Cardiac muscle cell (in vitro differentiated cells and primary cell): ENCODE measurements at regions not wholly inside any gene's neighbourhood (a gene's known extent, or its start where the extent isn't known, plus 50 kb on each side); places are given as distances from the start of the nearest gene placed in this dataset.

ENCODE experiments used
- DNase-seq, 2 donors: peaks; one replicate each; pipeline versions ENCODE4 v3.0.0 to v3.0.0-alpha.2; 2010 to 2017; ENCODE audit warnings: low read depth in 1 of 2, low spot score in 1 of 2
- H3K27ac ChIP-seq: fragments of 200-600 bp; sonication (generic); 2 replicates; pipeline ENCODE4 v1.5.1; 2016
- H3K27me3 ChIP-seq: fragments of 200-600 bp; sonication (generic); 2 replicates; pipeline ENCODE4 v1.6.0; 2016; ENCODE audit warnings: control low read depth
- H3K36me3 ChIP-seq: fragments of 200-600 bp; sonication (generic); 2 replicates; pipeline ENCODE4 v1.5.1; 2016; ENCODE audit warnings: control low read depth
- H3K4me1 ChIP-seq: fragments of 200-600 bp; sonication (generic); 2 replicates; pipeline ENCODE4 v1.8.1; 2017; ENCODE audit warnings: low read depth, mild to moderate bottlenecking, mixed run types
- H3K4me3 ChIP-seq: fragments of 200-600 bp; sonication (generic); 2 replicates; pipeline ENCODE4 v1.5.1; 2016; ENCODE audit warnings: mild to moderate bottlenecking
- H3K9me3 ChIP-seq: fragments of 200-600 bp; sonication (generic); 2 replicates; pipeline ENCODE4 v1.5.1; 2017; ENCODE audit warnings: low read depth, mild to moderate bottlenecking, control low read depth
- TF ChIP-seq, protein P1 (sequence below): IDR thresholded peaks from 2 replicates; pipeline ENCODE4 v1.5.1; 2012; ENCODE audit warnings: low read depth, mild to moderate bottlenecking, low read length

- Histone ChIP-seq H3K36me3 (no peaks in the 10 kb centered on the region), H3K4me1 (no peaks in the 10 kb centered on the region), H3K9me3 (no peaks in the 10 kb centered on the region), H3K4me3 (no peak overlapping the region), H3K27ac (no peak overlapping the region), H3K27me3 (no peaks in the 10 kb centered on the region)
- no peak for DNase-seq
- TF ChIP-seq, protein P1, sequence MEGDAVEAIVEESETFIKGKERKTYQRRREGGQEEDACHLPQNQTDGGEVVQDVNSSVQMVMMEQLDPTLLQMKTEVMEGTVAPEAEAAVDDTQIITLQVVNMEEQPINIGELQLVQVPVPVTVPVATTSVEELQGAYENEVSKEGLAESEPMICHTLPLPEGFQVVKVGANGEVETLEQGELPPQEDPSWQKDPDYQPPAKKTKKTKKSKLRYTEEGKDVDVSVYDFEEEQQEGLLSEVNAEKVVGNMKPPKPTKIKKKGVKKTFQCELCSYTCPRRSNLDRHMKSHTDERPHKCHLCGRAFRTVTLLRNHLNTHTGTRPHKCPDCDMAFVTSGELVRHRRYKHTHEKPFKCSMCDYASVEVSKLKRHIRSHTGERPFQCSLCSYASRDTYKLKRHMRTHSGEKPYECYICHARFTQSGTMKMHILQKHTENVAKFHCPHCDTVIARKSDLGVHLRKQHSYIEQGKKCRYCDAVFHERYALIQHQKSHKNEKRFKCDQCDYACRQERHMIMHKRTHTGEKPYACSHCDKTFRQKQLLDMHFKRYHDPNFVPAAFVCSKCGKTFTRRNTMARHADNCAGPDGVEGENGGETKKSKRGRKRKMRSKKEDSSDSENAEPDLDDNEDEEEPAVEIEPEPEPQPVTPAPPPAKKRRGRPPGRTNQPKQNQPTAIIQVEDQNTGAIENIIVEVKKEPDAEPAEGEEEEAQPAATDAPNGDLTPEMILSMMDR: no peak
Observed at GRCh38 chr4:151841107-151841506, 80.3 kb upstream of the GATB start.

DNA sequence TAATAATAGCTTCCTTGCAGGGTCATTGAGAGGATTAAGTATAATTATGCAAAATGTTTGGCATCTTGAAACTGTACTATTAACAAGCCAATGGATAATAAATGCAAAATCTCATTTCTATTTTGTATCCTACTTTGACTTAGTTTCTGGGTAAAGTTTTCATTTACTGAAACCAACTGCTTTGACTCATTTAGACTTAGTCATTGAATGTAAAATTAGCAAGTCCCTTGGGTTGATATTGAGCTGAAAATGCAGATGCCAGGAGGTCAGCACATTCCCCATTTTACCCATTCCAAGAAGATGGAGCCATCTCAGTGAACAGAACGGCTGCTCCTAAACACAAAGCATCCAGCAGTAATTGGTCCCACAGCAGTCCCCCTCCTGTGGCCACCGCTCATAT lies 74.7 kb upstream of the GATB start:
- TF ChIP-seq, protein P1: no peak
- Histone ChIP-seq H3K9me3 (no peaks in the 10 kb centered on the region), H3K27me3 (no peaks in the 10 kb centered on the region), H3K4me3 (no peak overlapping the region), H3K36me3 (no peaks in the 10 kb centered on the region), H3K27ac (no peak overlapping the region), H3K4me1 (no peaks in the 10 kb centered on the region)
- no peak for DNase-seq

- H3K36me3 ChIP-seq: no peaks in the 10 kb centered on the region
- no peaks in the 10 kb centered on the region for H3K27me3 ChIP-seq
- H3K27ac ChIP-seq: no peak overlapping the region
- H3K9me3 ChIP-seq: no peaks in the 10 kb centered on the region
- TF ChIP-seq, protein P1: no peak
- H3K4me3 ChIP-seq: no peak overlapping the region
- DNase-seq: no peak
- no peaks in the 10 kb centered on the region for H3K4me1 ChIP-seq
Observed at GRCh38 chr4:151833174-151833573, 72.4 kb upstream of the GATB start.

GRCh38 chr4:151831526-151831925 lies 70.7 kb upstream of the GATB start:
- DNase-seq: no peak
- H3K27me3 ChIP-seq: no peaks in the 10 kb centered on the region
- no peaks in the 10 kb centered on the region for H3K4me1 ChIP-seq
- no peaks in the 10 kb centered on the region for H3K36me3 ChIP-seq
- TF ChIP-seq, protein P1: no peak
- H3K4me3 ChIP-seq: no peak overlapping the region
- H3K27ac ChIP-seq: no peak overlapping the region
- no peaks in the 10 kb centered on the region for H3K9me3 ChIP-seq

DNA sequence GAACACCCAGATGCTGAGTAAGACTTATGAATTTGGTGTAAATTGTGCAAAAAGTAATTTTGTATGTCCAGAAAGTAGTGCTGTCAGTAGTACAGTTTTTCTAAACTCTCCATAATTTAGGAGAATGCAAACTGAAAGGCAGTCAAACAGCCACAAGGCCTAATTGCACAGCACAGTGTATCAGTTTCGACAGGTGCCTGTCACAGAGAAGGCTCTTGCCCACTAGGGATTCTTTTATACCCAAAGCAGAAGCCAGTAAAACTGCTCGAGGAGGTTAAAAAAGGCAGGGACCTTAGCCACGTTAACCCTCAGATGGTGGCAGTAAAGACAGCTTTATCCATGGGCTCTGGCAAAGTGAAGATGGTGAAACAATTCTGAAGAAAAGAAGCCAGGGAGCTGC lies 69.4 kb upstream of the GATB start:
- TF ChIP-seq, protein P1: no peak
- Histone ChIP-seq H3K27ac (no peak overlapping the region), H3K27me3 (no peaks in the 10 kb centered on the region), H3K4me3 (no peak overlapping the region), H3K36me3 (no peaks in the 10 kb centered on the region), H3K4me1 (no peaks in the 10 kb centered on the region), H3K9me3 (no peaks in the 10 kb centered on the region)
- DNase-seq: no peak

DNA sequence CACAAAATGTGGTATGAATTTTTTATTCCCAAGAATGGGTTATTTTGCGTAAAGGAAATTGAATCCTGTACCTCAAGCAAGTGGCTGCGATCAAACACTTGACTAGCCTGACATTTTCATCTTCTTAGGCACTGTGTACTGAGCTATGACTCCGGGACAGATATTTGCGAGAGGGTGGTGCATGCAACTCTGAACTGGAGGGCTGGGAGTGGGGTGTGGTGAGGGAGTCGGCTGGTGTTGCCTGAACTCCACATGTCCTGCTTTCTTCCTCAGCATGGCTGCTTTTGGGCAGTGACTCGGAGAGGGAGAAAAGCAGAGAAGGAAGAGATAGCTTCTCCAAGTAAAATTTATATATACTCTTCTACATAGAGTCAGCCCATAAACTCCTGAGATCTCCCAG lies 68.5 kb upstream of the GATB start:
- Histone ChIP-seq H3K27ac (no peak overlapping the region), H3K4me3 (no peak overlapping the region), H3K27me3 (no peaks in the 10 kb centered on the region), H3K36me3 (no peaks in the 10 kb centered on the region), H3K9me3 (no peaks in the 10 kb centered on the region), H3K4me1 (no peaks in the 10 kb centered on the region)
- TF ChIP-seq, protein P1: no peak
- no peak for DNase-seq
